Memory B cell (primary cell): ENCODE measurements at regions not wholly inside any gene's neighbourhood (a gene's known extent, or its start where the extent isn't known, plus 50 kb on each side); places are given as distances from the start of the nearest gene placed in this dataset.

ENCODE experiments used
- ATAC-seq: fragments of 150-1000 bp; cut with Tn5 transposase; 2 replicates; pipeline ENCODE4 v1.10.0; 2021; ENCODE audit warnings: low read depth, mild to moderate bottlenecking, moderate library complexity
- DNase-seq, 2 donors: peaks; one replicate each; pipeline ENCODE4 v3.0.0; 2022; ENCODE audit warnings: low spot score in 2 of 2
- H3K27ac Mint-ChIP-seq: one replicate; pipeline ENCODE4 v1.8.0; 2022; ENCODE audit warnings: mild to moderate bottlenecking, moderate library complexity, mixed read lengths
- H3K27me3 Mint-ChIP-seq: one replicate; pipeline ENCODE4 v1.8.0; 2022; ENCODE audit warnings: mixed read lengths
- H3K36me3 Mint-ChIP-seq: one replicate; pipeline ENCODE4 v1.8.0; 2022; ENCODE audit warnings: mild to moderate bottlenecking, mixed read lengths
- H3K4me1 Mint-ChIP-seq: one replicate; pipeline ENCODE4 v1.8.0; 2022; ENCODE audit warnings: mixed read lengths
- H3K4me3 Mint-ChIP-seq: one replicate; pipeline ENCODE4 v1.8.0; 2022; ENCODE audit warnings: mild to moderate bottlenecking, moderate library complexity, mixed read lengths
- H3K9me3 Mint-ChIP-seq: one replicate; pipeline ENCODE4 v1.8.0; 2022; ENCODE audit warnings: mixed read lengths

DNA sequence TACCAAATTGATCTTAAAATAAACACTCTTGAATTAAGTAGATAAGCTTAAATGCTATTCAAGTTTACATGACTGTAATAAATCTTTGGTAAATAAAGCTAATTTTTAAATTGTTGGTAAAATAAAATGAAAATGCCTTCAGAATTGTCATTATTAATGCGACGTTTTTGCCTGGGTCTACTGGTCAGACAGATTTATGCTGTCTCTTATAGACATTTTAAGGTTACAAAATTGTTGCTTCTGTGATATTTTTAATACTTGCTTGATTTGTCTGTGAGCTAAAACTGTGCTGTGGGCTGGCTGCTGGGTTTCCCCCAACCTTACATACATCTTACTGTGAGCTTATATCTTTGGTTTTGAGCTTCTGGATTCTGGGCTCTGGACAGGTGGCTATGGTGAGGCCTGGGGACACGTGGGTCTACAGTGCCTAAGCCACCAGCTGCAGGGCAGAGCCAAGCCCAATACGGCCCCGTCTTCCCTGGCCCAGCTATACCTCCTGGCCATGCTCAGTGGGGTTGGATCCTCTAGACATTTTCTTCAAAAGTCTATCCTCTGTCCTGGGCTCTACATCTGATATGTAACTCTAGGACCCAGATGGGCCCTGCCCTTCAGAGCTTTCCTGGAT lies 81.4 kb downstream of the ETS2 start:
- Mint-ChIP-seq H3K9me3 (peaks cover 16% of the 10 kb centered on the region), H3K27me3 (peaks cover 4% of the 10 kb centered on the region), H3K27ac (no peak overlapping the region)

DNA sequence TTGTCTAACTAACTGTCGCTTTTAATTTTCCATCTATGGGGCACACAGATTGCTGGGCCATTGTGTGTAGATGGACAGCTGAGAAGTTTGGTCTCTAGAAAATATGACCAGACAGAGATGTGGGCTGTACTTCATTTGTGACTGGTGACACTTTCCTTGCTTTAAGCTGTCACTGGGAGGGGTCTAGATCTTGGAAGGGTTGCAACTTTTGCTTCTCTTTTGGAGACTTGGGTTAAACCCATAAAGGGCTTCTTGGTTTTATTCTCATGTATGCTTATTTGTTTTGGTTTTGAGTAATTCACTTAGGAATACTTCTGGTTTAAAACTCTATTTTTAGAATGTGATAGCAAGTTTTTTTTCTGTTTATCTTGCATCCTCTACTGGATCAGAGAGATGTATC lies 80.2 kb downstream of the ETS2 start:
- no peak for ATAC-seq
- Mint-ChIP-seq H3K36me3 (no peaks in the 10 kb centered on the region), H3K27me3 (peaks cover 2% of the 10 kb centered on the region), H3K4me1 (no peaks in the 10 kb centered on the region), H3K4me3 (no peak overlapping the region), H3K9me3 (peaks cover 23% of the 10 kb centered on the region), H3K27ac (no peak overlapping the region)
- DNase-seq = no peak

More for the DNA sequence above, 81.4 kb downstream of the ETS2 start:
- H3K4me1 Mint-ChIP-seq = no peaks in the 10 kb centered on the region
- DNase-seq (no peak), ATAC-seq (no peak)
- H3K36me3 Mint-ChIP-seq = no peaks in the 10 kb centered on the region
- H3K4me3 Mint-ChIP-seq = no peak overlapping the region

DNA sequence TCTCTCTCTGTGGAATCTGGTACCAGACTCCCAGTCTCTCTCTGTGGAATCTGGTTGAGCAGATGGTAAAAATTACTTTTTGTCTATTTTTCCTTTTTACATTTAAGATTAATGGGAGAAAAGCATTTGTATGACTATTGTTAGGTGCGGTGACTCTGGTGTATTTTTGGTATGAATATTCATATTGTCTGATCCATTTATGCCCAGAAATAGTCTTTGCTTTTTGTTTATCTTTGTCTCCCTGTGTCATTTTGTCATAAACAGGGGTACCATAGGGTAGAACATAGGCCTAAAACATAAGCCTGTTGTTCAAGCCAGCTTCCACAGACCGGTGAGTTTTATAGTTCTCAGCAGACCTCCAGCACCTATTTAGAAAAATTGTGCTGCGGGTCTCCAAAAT lies 78.7 kb downstream of the ETS2 start:
- no peak overlapping the region for H3K27ac Mint-ChIP-seq
- no peaks in the 10 kb centered on the region for H3K4me1 Mint-ChIP-seq
- no peaks in the 10 kb centered on the region for H3K36me3 Mint-ChIP-seq
- H3K27me3 Mint-ChIP-seq = no peaks in the 10 kb centered on the region
- DNase-seq (no peak), ATAC-seq (no peak)
- peaks cover 25% of the 10 kb centered on the region for H3K9me3 Mint-ChIP-seq
- H3K4me3 Mint-ChIP-seq = no peak overlapping the region

DNA sequence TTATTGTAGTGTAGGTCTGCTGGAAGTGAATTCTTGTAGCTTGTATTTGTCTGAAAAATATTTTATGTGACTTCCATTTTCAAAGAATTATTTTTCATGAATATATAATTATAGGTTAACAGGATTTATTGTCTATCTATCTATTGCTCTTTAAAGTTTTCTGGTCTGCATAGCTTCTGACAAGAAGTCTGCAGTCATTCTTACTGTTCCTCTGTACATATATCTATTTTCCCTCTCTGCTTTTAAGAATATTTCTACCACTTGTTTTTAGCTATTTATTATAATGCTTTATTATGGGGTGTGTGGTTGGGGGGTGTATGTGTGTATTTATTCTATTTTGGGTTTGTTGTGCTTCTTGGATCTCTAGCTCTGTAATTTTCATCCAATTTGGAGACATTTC lies 77.4 kb downstream of the ETS2 start:
- Mint-ChIP-seq H3K9me3 (peaks cover 25% of the 10 kb centered on the region), H3K27ac (no peak overlapping the region), H3K4me3 (no peak overlapping the region), H3K27me3 (no peaks in the 10 kb centered on the region), H3K4me1 (no peaks in the 10 kb centered on the region), H3K36me3 (no peaks in the 10 kb centered on the region)
- DNase-seq (no peak), ATAC-seq (no peak)

DNA sequence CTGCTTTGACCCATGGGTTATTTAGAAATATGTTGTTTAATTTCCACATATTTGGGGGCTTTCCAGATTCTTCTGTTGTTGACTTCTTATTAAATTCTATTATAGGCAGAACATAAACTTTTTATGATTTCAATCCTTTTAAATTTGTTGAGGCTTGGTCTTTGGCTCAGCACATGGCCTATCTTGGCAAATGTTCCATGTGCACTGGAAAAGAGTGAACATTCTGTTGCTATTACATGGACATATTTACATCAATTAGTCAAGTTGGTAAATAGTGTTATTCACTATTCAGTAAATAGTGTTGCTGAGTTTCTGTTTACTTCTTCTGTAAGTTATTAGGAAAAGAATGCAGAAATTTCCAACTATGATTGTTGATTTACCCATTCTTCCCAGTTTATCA lies 75.4 kb downstream of the ETS2 start:
- H3K4me3 Mint-ChIP-seq = no peak overlapping the region
- H3K9me3 Mint-ChIP-seq = peaks cover 19% of the 10 kb centered on the region
- H3K4me1 Mint-ChIP-seq = no peaks in the 10 kb centered on the region
- H3K36me3 Mint-ChIP-seq = no peaks in the 10 kb centered on the region
- DNase-seq (no peak), ATAC-seq (no peak)
- H3K27me3 Mint-ChIP-seq = no peaks in the 10 kb centered on the region
- no peak overlapping the region for H3K27ac Mint-ChIP-seq

DNA sequence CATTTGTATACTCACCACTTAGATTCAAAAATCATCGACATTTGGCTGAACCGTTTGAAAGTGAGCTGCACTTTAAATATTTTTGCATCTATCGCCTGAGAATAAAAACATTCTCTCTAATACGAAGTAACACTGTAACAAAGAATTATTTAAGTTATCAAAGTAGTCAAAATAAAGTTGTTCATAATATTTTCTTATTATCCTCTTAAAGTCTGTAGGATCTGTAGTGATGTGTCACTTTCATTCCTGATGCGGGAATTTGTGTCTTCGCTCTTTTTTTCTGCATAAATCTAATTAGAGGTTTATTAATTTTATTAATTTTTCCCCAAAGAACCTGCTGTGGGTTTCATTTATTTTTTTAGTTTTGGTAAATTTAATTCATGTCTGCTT lies 74.8 kb downstream of the ETS2 start:
- H3K9me3 Mint-ChIP-seq = peaks cover 19% of the 10 kb centered on the region
- no peak overlapping the region for H3K27ac Mint-ChIP-seq
- no peak overlapping the region for H3K4me3 Mint-ChIP-seq
- H3K27me3 Mint-ChIP-seq = peaks cover 2% of the 10 kb centered on the region
- no peaks in the 10 kb centered on the region for H3K4me1 Mint-ChIP-seq
- H3K36me3 Mint-ChIP-seq = no peaks in the 10 kb centered on the region
- DNase-seq (no peak), ATAC-seq (no peak)

DNA sequence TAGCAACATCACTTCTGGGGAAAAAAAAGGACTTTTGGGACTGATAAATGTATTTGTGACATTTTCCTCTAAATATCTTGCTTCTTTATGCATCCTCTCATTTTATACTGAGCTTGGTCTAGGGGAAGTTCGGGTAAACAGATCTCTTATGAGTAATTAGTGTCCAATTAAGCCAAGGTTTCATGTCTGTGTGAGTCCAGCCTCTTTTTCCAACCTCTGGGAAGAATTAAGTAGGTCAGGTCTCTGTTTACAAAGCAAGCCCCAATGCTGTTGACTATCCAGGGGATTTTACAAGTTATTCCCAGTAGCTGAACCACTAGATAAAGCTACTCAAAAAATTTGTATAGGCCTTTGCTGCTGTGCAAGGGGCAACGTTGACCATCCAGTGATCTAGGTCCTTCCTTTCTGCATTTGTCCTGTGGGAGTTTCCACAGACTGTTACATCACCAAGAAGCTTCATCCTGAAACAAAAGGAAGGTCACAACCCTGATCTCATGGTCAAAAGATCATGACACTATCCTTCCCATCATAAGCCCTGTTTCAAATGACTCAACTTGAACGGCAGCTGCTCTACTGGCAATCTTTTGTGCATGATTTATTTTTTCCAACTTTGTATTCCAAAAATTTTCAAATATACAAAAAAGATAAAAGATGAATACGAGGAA lies 74.3 kb downstream of the ETS2 start:
- peaks cover 19% of the 10 kb centered on the region for H3K9me3 Mint-ChIP-seq
- H3K27me3 Mint-ChIP-seq = peaks cover 2% of the 10 kb centered on the region
- H3K4me1 Mint-ChIP-seq = no peaks in the 10 kb centered on the region
- ATAC-seq (no peak), DNase-seq (no peak)
- no peak overlapping the region for H3K4me3 Mint-ChIP-seq
- H3K36me3 Mint-ChIP-seq = no peaks in the 10 kb centered on the region
- no peak overlapping the region for H3K27ac Mint-ChIP-seq

DNA sequence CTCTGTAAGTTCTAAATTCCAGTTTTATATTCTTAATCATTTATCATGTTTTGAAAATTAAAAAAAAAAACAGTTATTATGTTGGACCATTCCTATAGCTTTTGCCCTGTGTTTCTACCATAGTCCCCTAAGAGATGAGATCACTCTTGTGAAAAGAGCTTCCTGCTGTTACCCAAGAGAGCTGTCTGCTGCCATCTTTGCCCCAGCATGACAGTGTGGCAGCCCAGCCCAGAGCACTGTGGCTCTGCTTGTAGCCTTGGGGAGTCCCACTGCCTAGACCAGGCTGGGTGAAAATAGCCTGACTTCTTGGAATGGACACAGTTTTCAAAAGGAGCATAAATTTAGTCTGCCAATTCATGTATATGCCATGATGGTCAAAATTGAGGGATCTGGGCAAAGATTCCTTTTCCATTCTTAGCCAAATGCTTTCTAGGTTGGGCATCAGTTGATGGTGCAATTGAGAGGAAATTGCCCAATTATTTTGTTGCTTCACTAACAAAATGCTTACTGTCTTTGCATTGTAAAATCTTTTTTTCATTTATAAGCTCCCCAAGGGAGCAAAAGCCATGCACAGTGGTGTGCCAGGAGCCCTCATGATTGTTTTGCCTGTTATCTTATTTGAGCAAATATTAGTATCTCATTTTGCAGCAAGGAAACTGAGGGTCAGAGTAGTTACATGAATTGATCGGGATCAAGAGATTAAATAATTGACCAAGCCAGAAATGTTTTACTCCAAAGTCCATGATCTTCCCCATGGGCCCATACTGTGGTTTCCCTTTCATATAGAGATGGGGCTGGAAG lies 72.8 kb downstream of the ETS2 start:
- no peak for DNase-seq

DNA sequence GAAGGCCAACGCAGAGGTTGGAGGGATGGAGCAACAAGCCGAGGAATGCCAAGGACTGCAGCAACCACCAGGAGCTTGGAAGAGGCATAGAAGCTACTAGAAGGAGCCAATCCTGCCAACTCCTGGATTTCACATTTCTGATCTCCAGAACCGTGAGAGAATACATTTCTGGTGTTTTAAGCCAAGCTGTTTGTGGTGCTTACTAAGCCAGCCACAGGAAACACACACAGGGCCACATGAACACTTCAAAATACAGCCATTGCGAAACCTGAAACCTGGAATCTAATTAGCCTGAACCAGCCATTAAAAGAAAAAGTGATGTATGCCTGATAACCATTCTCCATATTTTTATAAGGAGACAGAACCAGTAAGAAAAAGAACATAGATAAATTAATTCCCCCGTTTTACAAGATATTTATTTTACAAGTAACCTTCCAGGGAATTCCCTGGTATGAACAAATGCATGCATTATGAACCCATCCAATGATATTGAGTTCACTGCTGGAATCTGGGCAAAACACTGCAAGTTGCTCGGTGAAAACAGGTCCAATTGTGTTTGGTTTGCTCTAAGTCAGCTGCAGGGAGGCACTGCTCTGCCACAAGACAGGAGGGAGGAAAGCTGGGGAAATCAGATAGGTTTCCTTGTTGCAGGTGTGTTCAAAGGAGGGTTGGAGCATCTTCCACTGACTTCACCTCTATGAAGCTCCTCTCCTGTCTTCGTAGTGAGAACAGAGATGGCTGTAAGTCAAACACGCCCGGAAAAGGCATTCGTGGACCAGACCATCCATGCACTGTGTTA lies 70.2 kb downstream of the ETS2 start:
- no peak for ATAC-seq
- no peak overlapping the region for H3K4me3 Mint-ChIP-seq

More for the DNA sequence above, 72.8 kb downstream of the ETS2 start:
- Mint-ChIP-seq H3K27ac (no peak overlapping the region), H3K27me3 (peaks cover 5% of the 10 kb centered on the region), H3K9me3 (peaks cover 13% of the 10 kb centered on the region), H3K4me3 (no peak overlapping the region), H3K36me3 (no peaks in the 10 kb centered on the region), H3K4me1 (no peaks in the 10 kb centered on the region)
- ATAC-seq = no peak

More for the DNA sequence above, 70.2 kb downstream of the ETS2 start:
- H3K9me3 Mint-ChIP-seq = peaks cover 1% of the 10 kb centered on the region
- H3K4me1 Mint-ChIP-seq = no peaks in the 10 kb centered on the region
- DNase-seq = no peak
- H3K36me3 Mint-ChIP-seq = no peaks in the 10 kb centered on the region
- peaks cover 9% of the 10 kb centered on the region for H3K27me3 Mint-ChIP-seq
- H3K27ac Mint-ChIP-seq = no peak overlapping the region
